Activated naive CD8-positive, alpha-beta T cell (primary cell): ENCODE measurements at regions not wholly inside any gene's neighbourhood (a gene's known extent, or its start where the extent isn't known, plus 50 kb on each side); places are given as distances from the start of the nearest gene placed in this dataset.

Source experiments
- H3K27ac Mint-ChIP-seq: one replicate; pipeline ENCODE4 v1.8.0; 2021; ENCODE audit warnings: mixed read lengths
- H3K27me3 Mint-ChIP-seq: one replicate; pipeline ENCODE4 v1.8.0; 2021; ENCODE audit warnings: mixed read lengths
- H3K36me3 Mint-ChIP-seq: one replicate; pipeline ENCODE4 v1.8.0; 2021; ENCODE audit warnings: mixed read lengths
- H3K4me1 Mint-ChIP-seq: one replicate; pipeline ENCODE4 v1.8.0; 2021; ENCODE audit warnings: low read depth, mixed read lengths
- H3K4me3 Mint-ChIP-seq: one replicate; pipeline ENCODE4 v1.8.0; 2021; ENCODE audit warnings: mild to moderate bottlenecking, mixed read lengths
- H3K9me3 Mint-ChIP-seq: one replicate; pipeline ENCODE4 v1.8.0; 2021; ENCODE audit warnings: low read depth, mixed read lengths

DNA sequence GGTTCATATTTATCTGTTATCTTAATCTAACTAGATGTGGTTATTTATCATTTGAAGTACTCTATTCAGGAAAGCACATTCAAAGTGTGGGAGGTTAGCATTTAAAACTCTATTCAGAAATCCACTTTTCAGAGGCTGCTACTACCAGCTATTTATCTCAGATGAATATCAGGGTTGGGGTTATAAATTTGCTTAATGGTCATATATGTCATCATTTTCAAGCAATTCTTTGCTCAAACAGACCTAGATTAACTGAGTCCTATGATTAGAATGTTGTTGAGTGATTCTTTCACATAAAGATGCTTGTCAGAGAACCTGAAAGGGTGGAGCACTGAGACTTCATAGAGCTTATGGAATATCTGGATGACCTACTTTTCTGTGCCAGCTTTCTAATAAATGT lies 436.9 kb upstream of the TGFBR2 start:
- no peak overlapping the region for H3K27ac Mint-ChIP-seq
- peaks cover 2% of the 10 kb centered on the region for H3K27me3 Mint-ChIP-seq
- H3K4me3 Mint-ChIP-seq: no peak overlapping the region
- peaks cover 5% of the 10 kb centered on the region for H3K36me3 Mint-ChIP-seq
- no peaks in the 10 kb centered on the region for H3K4me1 Mint-ChIP-seq
- no peaks in the 10 kb centered on the region for H3K9me3 Mint-ChIP-seq

DNA sequence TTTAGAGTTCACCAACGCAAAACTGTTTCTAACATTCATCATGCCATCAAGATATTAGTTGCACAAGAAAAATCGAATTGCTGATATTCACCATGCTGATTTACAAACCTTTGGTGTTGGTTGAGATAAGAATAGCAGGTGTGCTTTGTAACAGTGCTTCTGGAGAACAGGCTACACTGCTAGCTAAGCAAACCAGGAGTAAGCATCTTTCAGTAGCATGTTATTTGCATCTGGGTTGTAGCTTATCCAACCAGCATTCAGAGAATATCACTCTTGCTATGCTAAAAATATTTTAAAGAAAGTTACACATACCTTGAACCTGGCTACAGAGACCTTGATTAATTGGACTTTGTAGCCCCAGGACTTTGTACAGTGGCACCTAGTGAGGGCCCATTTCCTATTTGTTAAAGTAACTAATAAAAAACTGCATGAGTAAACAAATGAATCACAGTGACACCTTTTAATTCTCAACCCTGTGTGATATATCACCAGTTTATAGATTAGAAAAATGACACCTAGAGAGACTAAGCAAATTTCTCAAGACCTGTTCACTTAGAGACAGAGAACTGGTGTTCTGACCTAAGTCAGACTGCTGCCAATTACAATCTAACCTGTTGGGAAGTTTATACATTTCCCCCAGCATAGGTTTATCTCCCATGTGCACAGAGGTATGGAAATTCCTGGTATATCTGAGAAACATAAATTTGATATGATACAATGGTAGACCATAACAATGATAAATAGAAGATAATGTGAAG lies 435.5 kb upstream of the TGFBR2 start:
- Mint-ChIP-seq H3K9me3 (no peaks in the 10 kb centered on the region), H3K4me1 (no peaks in the 10 kb centered on the region), H3K27ac (no peak overlapping the region), H3K4me3 (no peak overlapping the region), H3K27me3 (peaks cover 2% of the 10 kb centered on the region), H3K36me3 (peaks cover 5% of the 10 kb centered on the region)

DNA sequence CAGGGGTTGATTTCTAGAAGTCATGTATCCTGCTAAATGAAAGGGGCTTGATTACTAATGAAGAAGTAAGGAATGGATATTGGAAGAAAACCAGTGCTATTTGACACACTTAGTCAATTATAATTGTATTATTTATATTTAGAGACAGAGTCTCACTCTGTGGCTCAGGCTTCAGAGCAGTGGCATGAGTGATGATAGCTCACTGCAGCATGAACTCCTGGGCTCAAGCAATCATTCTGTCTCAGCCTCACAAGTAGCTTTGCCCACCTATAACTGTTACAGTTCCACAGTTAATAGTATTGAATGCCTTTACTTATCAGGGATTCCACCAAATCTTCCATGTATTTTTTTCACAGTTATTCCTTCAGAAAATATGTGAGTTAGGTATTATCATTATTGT lies 432.0 kb upstream of the TGFBR2 start:
- no peak overlapping the region for H3K27ac Mint-ChIP-seq
- peaks cover 2% of the 10 kb centered on the region for H3K27me3 Mint-ChIP-seq
- H3K36me3 Mint-ChIP-seq: peaks cover 3% of the 10 kb centered on the region
- no peaks in the 10 kb centered on the region for H3K9me3 Mint-ChIP-seq
- no peaks in the 10 kb centered on the region for H3K4me1 Mint-ChIP-seq
- H3K4me3 Mint-ChIP-seq: no peak overlapping the region

DNA sequence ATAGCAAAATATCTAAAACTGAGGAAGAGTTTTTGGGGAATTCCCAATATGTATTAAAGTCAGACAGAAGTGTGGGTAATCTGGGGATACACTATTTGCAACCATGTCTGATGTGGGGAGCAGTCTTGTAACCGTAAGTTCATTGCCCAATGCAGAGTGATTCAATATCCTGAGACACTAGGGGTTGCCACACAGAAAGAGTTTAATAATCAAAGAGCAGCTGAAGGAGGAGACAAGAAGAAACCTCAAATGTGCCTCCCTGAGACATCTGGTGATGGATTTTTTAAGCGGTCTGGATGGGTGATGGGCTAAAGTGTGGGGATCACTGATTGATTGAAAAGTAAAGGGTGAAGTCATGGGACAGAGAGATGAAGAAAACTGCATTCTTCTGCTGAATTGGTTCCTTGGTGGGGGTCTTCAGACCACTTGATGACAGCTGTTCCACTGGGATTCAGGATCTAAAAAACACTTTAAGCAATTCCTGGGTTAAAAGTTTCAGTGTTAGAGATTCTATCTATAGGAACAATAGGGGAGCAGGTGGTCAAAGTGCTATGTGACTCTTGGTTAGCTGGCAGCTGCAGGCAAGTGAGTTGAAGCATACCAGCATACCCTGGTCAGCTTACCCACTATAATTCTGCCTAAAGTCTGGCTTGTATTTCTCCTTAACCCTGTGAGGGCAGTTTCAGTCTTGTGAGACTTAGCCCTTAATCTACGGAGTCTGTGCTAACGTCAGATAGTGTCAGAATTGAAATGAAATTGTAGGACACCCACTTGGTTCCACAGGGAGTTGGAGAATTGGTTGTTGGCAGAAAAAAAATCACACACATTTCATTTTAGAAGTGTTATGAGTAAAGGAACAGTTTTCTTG lies 425.9 kb upstream of the TGFBR2 start:
- H3K9me3 Mint-ChIP-seq: no peaks in the 10 kb centered on the region
- H3K4me1 Mint-ChIP-seq: no peaks in the 10 kb centered on the region
- peaks cover 3% of the 10 kb centered on the region for H3K27me3 Mint-ChIP-seq
- no peak overlapping the region for H3K4me3 Mint-ChIP-seq
- H3K27ac Mint-ChIP-seq: no peak overlapping the region
- H3K36me3 Mint-ChIP-seq: peaks cover 3% of the 10 kb centered on the region

DNA sequence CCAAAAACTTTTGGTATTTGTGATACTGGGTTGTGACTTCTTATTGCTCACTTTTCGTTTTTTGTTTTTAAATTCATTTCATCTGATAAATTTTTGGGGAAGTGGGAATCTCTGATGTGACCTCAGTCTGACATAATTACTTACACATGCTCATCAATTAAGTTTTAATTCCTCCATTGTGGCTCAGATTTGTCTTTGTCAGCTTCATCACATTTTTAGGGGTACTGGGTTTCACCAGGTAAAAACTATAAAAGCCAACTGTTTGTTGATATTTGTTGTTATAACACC lies 425.3 kb upstream of the TGFBR2 start:
- Mint-ChIP-seq H3K27me3 (peaks cover 4% of the 10 kb centered on the region), H3K27ac (no peak overlapping the region), H3K4me1 (no peaks in the 10 kb centered on the region), H3K9me3 (no peaks in the 10 kb centered on the region), H3K4me3 (no peak overlapping the region), H3K36me3 (peaks cover 3% of the 10 kb centered on the region)

DNA sequence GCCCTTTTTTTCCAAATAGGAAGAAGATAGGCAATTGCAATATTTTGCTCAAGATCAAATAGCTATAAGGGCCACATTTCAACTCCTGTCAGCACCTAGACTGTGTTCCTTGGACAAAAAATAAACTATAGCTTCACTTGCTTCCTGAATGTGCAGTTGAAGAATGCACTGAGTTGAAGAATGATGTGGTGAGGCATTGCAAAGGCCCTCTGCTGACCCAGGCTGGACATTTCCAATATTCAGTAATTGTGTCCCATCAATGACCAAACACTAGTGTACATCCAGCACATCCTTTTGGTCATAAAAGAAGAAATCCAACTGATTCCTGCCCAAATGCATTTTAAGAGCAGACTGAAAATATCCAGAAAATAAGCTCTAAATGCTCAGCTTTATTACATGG lies 424.8 kb upstream of the TGFBR2 start:
- no peak overlapping the region for H3K4me3 Mint-ChIP-seq
- peaks cover 4% of the 10 kb centered on the region for H3K27me3 Mint-ChIP-seq
- no peaks in the 10 kb centered on the region for H3K9me3 Mint-ChIP-seq

DNA sequence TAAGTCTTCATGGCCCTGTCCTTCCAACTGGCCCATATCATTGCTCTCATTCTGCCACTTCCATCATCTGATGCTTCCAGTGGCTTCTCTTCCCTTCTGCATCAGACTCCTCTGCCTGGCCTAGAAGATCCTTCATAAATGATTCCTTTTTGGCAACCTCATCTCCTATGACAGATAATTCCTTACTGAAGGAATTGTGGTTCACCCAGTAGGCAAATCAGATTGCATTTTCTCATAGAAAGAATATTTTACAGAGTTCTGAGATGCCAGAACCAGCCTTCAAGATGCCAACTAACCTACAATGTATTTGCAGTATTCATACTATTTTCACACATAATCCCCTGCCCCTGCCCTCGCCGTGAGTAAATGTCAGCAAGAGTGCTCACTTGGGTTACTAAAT lies 423.0 kb upstream of the TGFBR2 start:
- no peak overlapping the region for H3K27ac Mint-ChIP-seq
- H3K27me3 Mint-ChIP-seq: peaks cover 5% of the 10 kb centered on the region
- no peak overlapping the region for H3K4me3 Mint-ChIP-seq
- no peaks in the 10 kb centered on the region for H3K9me3 Mint-ChIP-seq
- no peaks in the 10 kb centered on the region for H3K36me3 Mint-ChIP-seq
- H3K4me1 Mint-ChIP-seq: no peaks in the 10 kb centered on the region

More for the DNA sequence above, 424.8 kb upstream of the TGFBR2 start:
- Mint-ChIP-seq H3K4me1 (no peaks in the 10 kb centered on the region), H3K36me3 (peaks cover under 1% of the 10 kb centered on the region), H3K27ac (no peak overlapping the region)

DNA sequence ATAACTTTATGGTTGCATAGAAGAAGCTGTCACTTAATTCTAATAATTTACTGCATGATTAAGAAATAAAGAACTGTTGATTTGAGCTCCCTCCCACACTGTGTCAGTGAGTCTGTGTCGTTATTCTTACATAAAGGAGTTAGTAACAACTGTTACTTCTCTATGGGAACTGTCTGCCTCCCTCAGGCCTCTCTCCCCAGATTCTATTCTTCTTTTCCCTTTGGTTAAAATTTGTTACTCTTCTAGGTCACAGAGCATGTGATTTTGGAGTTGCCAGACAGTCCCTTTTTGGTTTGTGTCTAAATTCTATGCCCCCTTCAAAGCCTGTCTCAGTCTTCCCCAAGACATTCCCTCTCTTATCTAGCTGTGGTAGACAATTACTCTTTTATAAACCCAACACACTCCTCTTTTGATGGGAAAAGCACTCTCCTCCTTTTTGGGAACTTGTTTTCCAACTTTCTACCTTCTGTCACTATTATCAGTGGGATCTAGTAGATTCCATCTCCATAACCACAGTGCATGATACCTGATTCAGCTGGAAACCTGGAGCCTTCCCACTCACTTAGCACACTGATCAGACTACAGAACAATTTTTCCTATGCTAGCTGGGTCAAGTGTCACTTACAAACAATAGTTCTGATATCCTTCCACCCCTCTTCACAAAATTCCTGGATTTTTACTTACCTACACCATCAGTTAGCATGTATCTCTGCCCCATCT lies 422.1 kb upstream of the TGFBR2 start:
- no peaks in the 10 kb centered on the region for H3K9me3 Mint-ChIP-seq
- no peak overlapping the region for H3K4me3 Mint-ChIP-seq
- no peaks in the 10 kb centered on the region for H3K36me3 Mint-ChIP-seq
- no peaks in the 10 kb centered on the region for H3K4me1 Mint-ChIP-seq
- H3K27ac Mint-ChIP-seq: no peak overlapping the region
- H3K27me3 Mint-ChIP-seq: peaks cover 5% of the 10 kb centered on the region

DNA sequence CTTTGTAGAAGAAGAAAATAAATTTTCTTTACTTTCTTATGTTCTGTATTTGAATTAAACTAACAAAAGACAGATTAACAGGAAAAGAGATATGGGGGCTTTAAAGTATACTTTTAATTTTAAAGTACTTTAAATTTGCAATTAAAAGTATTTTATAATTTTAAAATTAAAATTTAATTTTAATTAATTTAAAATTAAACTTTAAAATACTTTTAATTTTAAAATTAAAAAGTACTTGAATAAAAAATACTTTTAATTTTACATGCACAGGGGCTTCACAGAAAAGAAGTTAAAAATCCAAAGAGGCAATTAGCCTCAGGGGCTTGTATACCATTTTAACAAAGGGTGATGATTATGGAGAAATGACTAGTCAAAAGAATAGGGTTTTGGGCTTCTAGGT lies 420.5 kb upstream of the TGFBR2 start:
- no peak overlapping the region for H3K27ac Mint-ChIP-seq
- no peaks in the 10 kb centered on the region for H3K36me3 Mint-ChIP-seq
- H3K4me1 Mint-ChIP-seq: no peaks in the 10 kb centered on the region
- H3K27me3 Mint-ChIP-seq: peaks cover 7% of the 10 kb centered on the region
- no peak overlapping the region for H3K4me3 Mint-ChIP-seq
- no peaks in the 10 kb centered on the region for H3K9me3 Mint-ChIP-seq

DNA sequence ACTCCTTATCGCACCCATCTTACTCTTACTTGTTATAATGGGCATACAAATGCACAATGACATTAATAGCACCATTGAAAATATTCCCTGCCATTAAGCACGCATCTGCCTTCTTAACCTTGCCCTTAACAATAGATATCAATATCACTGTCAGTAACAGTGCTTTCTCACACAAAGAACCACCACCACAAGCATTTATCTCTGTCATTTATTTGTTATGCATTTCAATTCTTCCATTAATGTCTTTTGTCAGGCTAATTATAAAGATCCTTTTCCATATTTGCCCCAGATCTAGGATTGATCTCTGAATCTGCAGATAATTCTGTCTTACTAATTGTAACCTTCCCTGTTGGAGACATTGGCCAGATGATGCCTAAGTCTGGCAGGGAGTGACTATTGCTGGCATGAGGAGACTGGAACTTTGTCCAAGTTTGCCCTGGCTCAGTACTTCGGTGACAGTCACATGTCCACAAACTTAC lies 419.6 kb upstream of the TGFBR2 start:
- H3K4me3 Mint-ChIP-seq: no peak overlapping the region
- H3K9me3 Mint-ChIP-seq: no peaks in the 10 kb centered on the region
- H3K27me3 Mint-ChIP-seq: peaks cover 7% of the 10 kb centered on the region
- H3K4me1 Mint-ChIP-seq: no peaks in the 10 kb centered on the region
- H3K36me3 Mint-ChIP-seq: no peaks in the 10 kb centered on the region
- H3K27ac Mint-ChIP-seq: no peak overlapping the region

DNA sequence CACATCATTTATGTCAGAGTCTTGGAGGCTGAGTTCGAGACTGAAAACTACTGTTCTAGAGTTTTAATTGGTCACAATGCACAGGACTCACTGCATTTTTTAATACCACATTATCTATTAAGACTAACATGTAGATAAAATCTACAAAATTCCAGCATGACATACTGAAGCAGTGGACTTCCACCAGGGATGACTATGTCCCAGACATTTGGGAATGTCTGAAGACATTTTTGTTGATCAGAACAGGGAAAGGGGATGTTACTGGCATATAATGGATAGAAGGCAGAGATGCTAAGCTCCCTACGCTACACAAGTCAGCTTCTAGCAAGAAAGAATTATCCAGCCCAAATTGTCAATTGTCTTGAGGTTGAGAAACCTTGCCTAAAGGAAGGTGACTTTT lies 419.0 kb upstream of the TGFBR2 start:
- Mint-ChIP-seq H3K4me1 (no peaks in the 10 kb centered on the region), H3K9me3 (no peaks in the 10 kb centered on the region), H3K27me3 (peaks cover 7% of the 10 kb centered on the region), H3K27ac (no peak overlapping the region), H3K36me3 (no peaks in the 10 kb centered on the region), H3K4me3 (no peak overlapping the region)

DNA sequence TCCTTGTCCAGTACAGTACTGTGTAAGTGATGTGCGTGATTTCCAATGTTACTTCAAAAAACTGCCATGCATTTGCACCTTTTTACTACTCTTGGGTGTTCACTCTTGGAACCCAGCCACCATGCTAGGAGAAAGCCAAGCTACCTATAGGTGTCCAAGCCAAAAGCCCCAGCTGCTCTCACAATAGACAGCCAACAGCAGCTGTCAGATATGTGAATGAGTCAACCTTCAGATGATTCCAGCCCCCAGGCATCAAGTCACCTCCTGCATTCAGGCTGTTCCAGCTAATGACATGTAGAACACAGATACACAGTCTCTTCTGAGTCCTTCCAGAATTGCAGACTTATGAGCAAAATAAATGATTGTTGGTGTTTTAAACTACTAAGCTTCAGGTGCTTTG lies 417.7 kb upstream of the TGFBR2 start:
- no peaks in the 10 kb centered on the region for H3K9me3 Mint-ChIP-seq
- H3K4me3 Mint-ChIP-seq: no peak overlapping the region
- no peak overlapping the region for H3K27ac Mint-ChIP-seq
- H3K36me3 Mint-ChIP-seq: no peaks in the 10 kb centered on the region
- no peaks in the 10 kb centered on the region for H3K4me1 Mint-ChIP-seq
- peaks cover 7% of the 10 kb centered on the region for H3K27me3 Mint-ChIP-seq

DNA sequence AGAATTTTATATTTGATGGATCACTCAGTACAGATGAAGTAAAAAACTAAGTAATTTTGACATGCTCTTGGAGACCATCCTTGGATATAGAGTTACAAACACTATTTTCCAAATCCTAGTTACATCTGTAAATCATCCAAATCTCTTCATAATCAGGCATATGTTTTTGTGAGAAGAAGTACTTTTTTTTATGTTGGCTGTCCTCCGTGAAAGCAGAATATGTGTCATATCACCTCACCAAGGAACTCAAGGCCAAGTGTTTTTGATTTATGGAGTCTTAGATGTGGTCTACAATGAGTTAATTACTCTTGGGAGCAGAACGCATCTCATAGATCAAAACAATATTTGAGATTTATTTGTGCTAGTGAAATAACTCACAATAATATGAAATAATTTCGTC lies 416.5 kb upstream of the TGFBR2 start:
- Mint-ChIP-seq H3K27me3 (peaks cover 7% of the 10 kb centered on the region), H3K9me3 (no peaks in the 10 kb centered on the region), H3K4me3 (no peak overlapping the region), H3K36me3 (no peaks in the 10 kb centered on the region), H3K27ac (no peak overlapping the region), H3K4me1 (no peaks in the 10 kb centered on the region)

DNA sequence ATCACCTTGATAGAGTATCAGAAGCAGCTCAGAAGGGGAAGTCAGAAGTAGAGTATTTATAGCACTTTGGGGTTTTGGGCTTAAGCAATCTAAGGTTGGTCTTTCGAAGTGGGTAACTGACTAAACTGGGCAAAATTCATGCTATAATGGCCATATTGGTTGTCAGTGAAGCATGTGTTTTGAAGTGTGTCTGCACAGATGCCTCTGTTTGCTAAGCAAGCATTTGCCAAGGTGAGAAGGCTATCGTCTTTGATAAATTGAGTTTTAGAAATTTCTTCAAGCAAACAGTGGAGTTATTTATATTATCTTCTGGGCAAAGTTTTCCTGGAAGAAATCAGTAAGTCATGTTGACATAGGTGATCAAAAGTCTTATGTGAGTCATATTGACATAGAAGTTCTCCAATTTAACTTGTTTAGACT lies 412.8 kb upstream of the TGFBR2 start:
- Mint-ChIP-seq H3K27ac (no peak overlapping the region), H3K27me3 (peaks cover 2% of the 10 kb centered on the region), H3K4me1 (no peaks in the 10 kb centered on the region), H3K9me3 (no peaks in the 10 kb centered on the region), H3K36me3 (no peaks in the 10 kb centered on the region), H3K4me3 (no peak overlapping the region)

DNA sequence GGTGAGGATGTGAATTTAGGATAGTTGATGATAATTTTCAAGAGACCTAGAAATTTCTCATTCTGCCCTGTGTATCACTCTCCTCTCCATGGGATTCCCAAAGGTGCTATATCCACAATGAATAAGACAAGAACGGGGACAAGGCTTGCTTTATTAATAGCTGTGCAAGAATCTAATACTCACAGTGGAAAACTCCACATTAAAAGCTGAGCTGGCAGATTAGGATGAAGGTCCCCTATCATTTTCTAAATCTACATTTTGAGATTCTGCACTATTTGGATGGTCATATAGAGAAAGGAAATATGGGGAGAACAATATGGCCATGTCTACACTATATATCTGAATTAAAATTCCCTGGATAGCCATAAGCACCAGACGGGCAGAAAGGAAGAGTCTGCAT lies 411.0 kb upstream of the TGFBR2 start:
- H3K27ac Mint-ChIP-seq: no peak overlapping the region
- H3K4me3 Mint-ChIP-seq: no peak overlapping the region
- no peaks in the 10 kb centered on the region for H3K27me3 Mint-ChIP-seq
- H3K9me3 Mint-ChIP-seq: no peaks in the 10 kb centered on the region
- no peaks in the 10 kb centered on the region for H3K36me3 Mint-ChIP-seq
- H3K4me1 Mint-ChIP-seq: peaks cover 2% of the 10 kb centered on the region
